PC-9 (cell line): ENCODE measurements at regions not wholly inside any gene's neighbourhood (a gene's known extent, or its start where the extent isn't known, plus 50 kb on each side); places are given as distances from the start of the nearest gene placed in this dataset.

Experiments used
- BruUV-seq: library from RNA; stranded (reverse); fragments of 400-500 nt; replicated peaks from 2 replicates; lab custom pipeline; 2021; lab: Mats Ljungman, UMichigan
- CTCF ChIA-PET: fragments of 300-600 bp; sonication (Branson Sonifier 250); formaldehyde crosslinking; loops from one replicate; lab custom pipeline; 2022; ENCODE audit warnings: antibody characterized with exemption; lab: Charles Lee
- POLR2A ChIA-PET: fragments of 300-600 bp; sonication (Branson Sonifier 250); formaldehyde crosslinking; loops from one replicate; lab custom pipeline; 2022; ENCODE audit warnings: antibody characterized with exemption; ENCODE audit not compliant: unreplicated experiment; lab: Charles Lee
- DNase-seq, 2 experiments: peaks; one replicate each; pipeline versions ENCODE4 v3.0.0 to v3.0.0-alpha.2; 2015 to 2022; ENCODE audit warnings: mixed read lengths in 1 of 2
- H2AFZ ChIP-seq: fragments of 200-600 bp; sonication (generic); 2 replicates; pipeline ENCODE4 v1.8.1; 2017; ENCODE audit warnings: antibody characterized with exemption
- H3F3A ChIP-seq: fragments of 200-600 bp; sonication (generic); 2 replicates; pipeline ENCODE4 v1.8.1; 2017; ENCODE audit warnings: antibody characterized with exemption, mild to moderate bottlenecking, low read depth; ENCODE audit not compliant: insufficient read depth
- H3K27ac ChIP-seq: fragments of 200-600 bp; sonication (generic); 2 replicates; pipeline ENCODE4 v1.6.1; 2016; ENCODE audit warnings: mixed run types
- H3K27me3 ChIP-seq: fragments of 200-600 bp; sonication (generic); 2 replicates; pipeline ENCODE4 v1.6.1; 2016; ENCODE audit warnings: low read depth, mixed run types; ENCODE audit not compliant: insufficient read depth
- H3K36me3 ChIP-seq: fragments of 200-600 bp; sonication (generic); 2 replicates; pipeline ENCODE4 v1.6.1; 2016; ENCODE audit warnings: low read depth, mixed run types
- H3K4me1 ChIP-seq: fragments of 200-600 bp; sonication (generic); replicated peaks from 2 replicates; pipeline ENCODE4 v1.6.1; 2016; ENCODE audit warnings: mixed run types; ENCODE audit not compliant: insufficient read depth
- H3K4me2 ChIP-seq: fragments of 200-600 bp; sonication (generic); 2 replicates; pipeline ENCODE4 v1.6.1; 2017; ENCODE audit warnings: mixed run types
- H3K4me3 ChIP-seq: fragments of 200-600 bp; sonication (generic); 2 replicates; pipeline ENCODE4 v1.6.1; 2016; ENCODE audit warnings: mixed run types
- H3K79me2 ChIP-seq: fragments of 200-600 bp; sonication (generic); 2 replicates; pipeline ENCODE4 v1.6.1; 2017; ENCODE audit warnings: low read depth, mixed run types
- H3K9me2 ChIP-seq: fragments of 200-600 bp; sonication (generic); 2 replicates; pipeline ENCODE4 v1.8.1; 2017; ENCODE audit warnings: mild to moderate bottlenecking; ENCODE audit not compliant: insufficient read depth
- H3K9me3 ChIP-seq: fragments of 200-600 bp; sonication (generic); 2 replicates; pipeline ENCODE4 v1.8.1; 2016; ENCODE audit warnings: low read depth; ENCODE audit not compliant: insufficient read depth
- H4K20me1 ChIP-seq: fragments of 200-600 bp; sonication (generic); 2 replicates; pipeline ENCODE4 v1.8.1; 2017; ENCODE audit not compliant: insufficient read depth
- CTCF ChIP-seq: fragments of 200-600 bp; sonication (generic); conservative IDR thresholded peaks from 2 replicates; pipeline ENCODE4 v1.6.1; 2017; ENCODE audit warnings: mixed run types, antibody characterized with exemption, mild to moderate bottlenecking, moderate library complexity
- EZH2 ChIP-seq: fragments of 200-600 bp; sonication (generic); IDR thresholded peaks from 2 replicates; pipeline ENCODE4 v1.8.0; 2017; ENCODE audit warnings: antibody characterized with exemption, low read depth
- intact Hi-C: fragments of 100-400 bp; cut with micrococcal nuclease; formaldehyde crosslinking; loops from one replicate; pipeline ENCODE4 v1.10.0; 2022; ENCODE audit not compliant: unreplicated experiment

GRCh38 chr5:30414078-30414477 is 779.4 kb upstream of the CDH6 start:
- Histone ChIP-seq H4K20me1 (no peaks in the 10 kb centered on the region), H3K4me3 (no peak overlapping the region), H3K4me1 (no peaks in the 10 kb centered on the region), H3K36me3 (no peaks in the 10 kb centered on the region), H3K27ac (no peak overlapping the region), H3K79me2 (no peaks in the 10 kb centered on the region), H3K9me2 (no peaks in the 10 kb centered on the region; the same call in 1 of the 2 replicates), H3K27me3 (no peaks in the 10 kb centered on the region), H3K9me3 (no peaks in the 10 kb centered on the region), H3K4me2 (no peak overlapping the region), H2AFZ (no peak overlapping the region), H3F3A (no peaks in the 10 kb centered on the region)
- DNase-seq: no peak
- no peak for TF ChIP-seq EZH2
- TF ChIP-seq CTCF: no peak
- BruUV-seq: no TSS peak
- intact Hi-C loops: no loop called here
- ChIA-PET POLR2A (no interaction called here), CTCF (no interaction called here)

GRCh38 chr5:30413540-30413939 is 779.9 kb upstream of the CDH6 start:
- CTCF ChIA-PET: no interaction called here
- POLR2A ChIA-PET: no interaction called here
- Histone ChIP-seq H3K4me3 (no peak overlapping the region), H2AFZ (no peak overlapping the region), H3K4me1 (no peaks in the 10 kb centered on the region), H3K79me2 (no peaks in the 10 kb centered on the region), H3K9me3 (no peaks in the 10 kb centered on the region), H3K27ac (no peak overlapping the region), H3K27me3 (no peaks in the 10 kb centered on the region), H3K36me3 (no peaks in the 10 kb centered on the region), H3K9me2 (no peaks in the 10 kb centered on the region; the same call in 1 of the 2 replicates), H3K4me2 (no peak overlapping the region), H3F3A (no peaks in the 10 kb centered on the region), H4K20me1 (no peaks in the 10 kb centered on the region)
- intact Hi-C loops: no loop called here
- no peak for DNase-seq
- TF ChIP-seq CTCF: no peak
- no peak for TF ChIP-seq EZH2
- no TSS peak for BruUV-seq

- no peaks in the 10 kb centered on the region for H4K20me1 ChIP-seq
- H3K9me2 ChIP-seq: no peaks in the 10 kb centered on the region
- no peaks in the 10 kb centered on the region for H3K9me3 ChIP-seq
- H3K4me3 ChIP-seq: no peak overlapping the region
- no peak overlapping the region for H2AFZ ChIP-seq
- no peaks in the 10 kb centered on the region for H3K27me3 ChIP-seq
- H3K27ac ChIP-seq: no peak overlapping the region
- H3K4me2 ChIP-seq: no peak overlapping the region
- intact Hi-C loops: no loop called here
- H3F3A ChIP-seq: no peaks in the 10 kb centered on the region
- no peaks in the 10 kb centered on the region for H3K79me2 ChIP-seq
- ChIA-PET CTCF (no interaction called here), POLR2A (no interaction called here)
- no peaks in the 10 kb centered on the region for H3K36me3 ChIP-seq
- no TSS peak for BruUV-seq
- H3K4me1 ChIP-seq: no peaks in the 10 kb centered on the region
- no peak for DNase-seq
- TF ChIP-seq CTCF (no peak), EZH2 (no peak)
Observed at GRCh38 chr5:30405821-30406220, 787.7 kb upstream of the CDH6 start.
